Loucy (cell line): ENCODE measurements at regions not wholly inside any gene's neighbourhood (a gene's known extent, or its start where the extent isn't known, plus 50 kb on each side); places are given as distances from the start of the nearest gene placed in this dataset.

Source experiments
- EZH2phosphoT487 ChIP-seq: fragments of 200-600 bp; IDR thresholded peaks from 2 replicates; pipeline ENCODE4 v1.6.1; 2018; ENCODE audit warnings: antibody characterized with exemption, mild to moderate bottlenecking, moderate library complexity, borderline replicate concordance
- TF ChIP-seq, protein P1 (sequence below): fragments of 200-600 bp; sonication (generic); conservative IDR thresholded peaks from 2 replicates; pipeline ENCODE4 v1.5.1; 2014; ENCODE audit warnings: mild to moderate bottlenecking, antibody characterized with exemption, low read length

GRCh38 chr2:129233751-129234406 is 745.6 kb upstream of the RAB6C start:
- TF ChIP-seq, protein P1, sequence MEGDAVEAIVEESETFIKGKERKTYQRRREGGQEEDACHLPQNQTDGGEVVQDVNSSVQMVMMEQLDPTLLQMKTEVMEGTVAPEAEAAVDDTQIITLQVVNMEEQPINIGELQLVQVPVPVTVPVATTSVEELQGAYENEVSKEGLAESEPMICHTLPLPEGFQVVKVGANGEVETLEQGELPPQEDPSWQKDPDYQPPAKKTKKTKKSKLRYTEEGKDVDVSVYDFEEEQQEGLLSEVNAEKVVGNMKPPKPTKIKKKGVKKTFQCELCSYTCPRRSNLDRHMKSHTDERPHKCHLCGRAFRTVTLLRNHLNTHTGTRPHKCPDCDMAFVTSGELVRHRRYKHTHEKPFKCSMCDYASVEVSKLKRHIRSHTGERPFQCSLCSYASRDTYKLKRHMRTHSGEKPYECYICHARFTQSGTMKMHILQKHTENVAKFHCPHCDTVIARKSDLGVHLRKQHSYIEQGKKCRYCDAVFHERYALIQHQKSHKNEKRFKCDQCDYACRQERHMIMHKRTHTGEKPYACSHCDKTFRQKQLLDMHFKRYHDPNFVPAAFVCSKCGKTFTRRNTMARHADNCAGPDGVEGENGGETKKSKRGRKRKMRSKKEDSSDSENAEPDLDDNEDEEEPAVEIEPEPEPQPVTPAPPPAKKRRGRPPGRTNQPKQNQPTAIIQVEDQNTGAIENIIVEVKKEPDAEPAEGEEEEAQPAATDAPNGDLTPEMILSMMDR = peak; percentile 68
- no peak for TF ChIP-seq EZH2phosphoT487
